ENCODE measurements at regions not wholly inside any gene's neighbourhood (a gene's known extent, or its start where the extent isn't known, plus 50 kb on each side); places are given as distances from the start of the nearest gene placed in this dataset.

DNA sequence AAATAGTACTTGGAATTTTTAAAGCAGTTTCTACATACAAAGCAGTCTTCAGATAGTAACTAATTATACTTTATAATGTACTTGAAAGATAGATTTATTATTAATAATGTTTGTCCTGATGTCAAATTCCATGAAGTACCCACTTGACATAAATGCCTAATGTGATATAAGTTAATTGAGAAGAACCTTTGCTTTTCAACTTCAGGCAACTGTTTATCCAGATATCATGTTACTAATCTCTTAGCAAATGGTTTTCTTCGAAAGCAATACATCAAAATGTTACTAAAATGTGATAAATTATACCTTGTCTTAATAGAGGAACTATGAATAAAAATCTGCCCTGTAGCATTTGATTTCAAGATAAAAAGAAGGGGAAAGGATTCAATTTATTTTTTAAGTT is 146.8 kb upstream of the FBXL17 start:
- TF ChIP-seq, protein P1, sequence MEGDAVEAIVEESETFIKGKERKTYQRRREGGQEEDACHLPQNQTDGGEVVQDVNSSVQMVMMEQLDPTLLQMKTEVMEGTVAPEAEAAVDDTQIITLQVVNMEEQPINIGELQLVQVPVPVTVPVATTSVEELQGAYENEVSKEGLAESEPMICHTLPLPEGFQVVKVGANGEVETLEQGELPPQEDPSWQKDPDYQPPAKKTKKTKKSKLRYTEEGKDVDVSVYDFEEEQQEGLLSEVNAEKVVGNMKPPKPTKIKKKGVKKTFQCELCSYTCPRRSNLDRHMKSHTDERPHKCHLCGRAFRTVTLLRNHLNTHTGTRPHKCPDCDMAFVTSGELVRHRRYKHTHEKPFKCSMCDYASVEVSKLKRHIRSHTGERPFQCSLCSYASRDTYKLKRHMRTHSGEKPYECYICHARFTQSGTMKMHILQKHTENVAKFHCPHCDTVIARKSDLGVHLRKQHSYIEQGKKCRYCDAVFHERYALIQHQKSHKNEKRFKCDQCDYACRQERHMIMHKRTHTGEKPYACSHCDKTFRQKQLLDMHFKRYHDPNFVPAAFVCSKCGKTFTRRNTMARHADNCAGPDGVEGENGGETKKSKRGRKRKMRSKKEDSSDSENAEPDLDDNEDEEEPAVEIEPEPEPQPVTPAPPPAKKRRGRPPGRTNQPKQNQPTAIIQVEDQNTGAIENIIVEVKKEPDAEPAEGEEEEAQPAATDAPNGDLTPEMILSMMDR (IDR thresholded peaks at IDR 0.05; ENCODE audit: insufficient read depth, low read length): no peak
- TF ChIP-seq, protein P2, sequence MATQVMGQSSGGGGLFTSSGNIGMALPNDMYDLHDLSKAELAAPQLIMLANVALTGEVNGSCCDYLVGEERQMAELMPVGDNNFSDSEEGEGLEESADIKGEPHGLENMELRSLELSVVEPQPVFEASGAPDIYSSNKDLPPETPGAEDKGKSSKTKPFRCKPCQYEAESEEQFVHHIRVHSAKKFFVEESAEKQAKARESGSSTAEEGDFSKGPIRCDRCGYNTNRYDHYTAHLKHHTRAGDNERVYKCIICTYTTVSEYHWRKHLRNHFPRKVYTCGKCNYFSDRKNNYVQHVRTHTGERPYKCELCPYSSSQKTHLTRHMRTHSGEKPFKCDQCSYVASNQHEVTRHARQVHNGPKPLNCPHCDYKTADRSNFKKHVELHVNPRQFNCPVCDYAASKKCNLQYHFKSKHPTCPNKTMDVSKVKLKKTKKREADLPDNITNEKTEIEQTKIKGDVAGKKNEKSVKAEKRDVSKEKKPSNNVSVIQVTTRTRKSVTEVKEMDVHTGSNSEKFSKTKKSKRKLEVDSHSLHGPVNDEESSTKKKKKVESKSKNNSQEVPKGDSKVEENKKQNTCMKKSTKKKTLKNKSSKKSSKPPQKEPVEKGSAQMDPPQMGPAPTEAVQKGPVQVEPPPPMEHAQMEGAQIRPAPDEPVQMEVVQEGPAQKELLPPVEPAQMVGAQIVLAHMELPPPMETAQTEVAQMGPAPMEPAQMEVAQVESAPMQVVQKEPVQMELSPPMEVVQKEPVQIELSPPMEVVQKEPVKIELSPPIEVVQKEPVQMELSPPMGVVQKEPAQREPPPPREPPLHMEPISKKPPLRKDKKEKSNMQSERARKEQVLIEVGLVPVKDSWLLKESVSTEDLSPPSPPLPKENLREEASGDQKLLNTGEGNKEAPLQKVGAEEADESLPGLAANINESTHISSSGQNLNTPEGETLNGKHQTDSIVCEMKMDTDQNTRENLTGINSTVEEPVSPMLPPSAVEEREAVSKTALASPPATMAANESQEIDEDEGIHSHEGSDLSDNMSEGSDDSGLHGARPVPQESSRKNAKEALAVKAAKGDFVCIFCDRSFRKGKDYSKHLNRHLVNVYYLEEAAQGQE (IDR thresholded peaks at IDR 0.05; ENCODE audit: insufficient replicate concordance, low read depth): no peak
- no peak for TF ChIP-seq POLR2AphosphoS5 (IDR thresholded peaks at IDR 0.05; ENCODE audit: low read depth)
- no peak for TF ChIP-seq GABPA (IDR thresholded peaks at IDR 0.05; ENCODE audit: low read depth)
- no peak for TF ChIP-seq SPI1 (IDR thresholded peaks at IDR 0.05; ENCODE audit: borderline replicate concordance, low read depth)

Data from HL-60 (cell line).